ENCODE measurements at regions not wholly inside any gene's neighbourhood (a gene's known extent, or its start where the extent isn't known, plus 50 kb on each side); places are given as distances from the start of the nearest gene placed in this dataset.
A peak's percentile ranks its signal among the peaks of the same experiment; 100 is the strongest.

GRCh38 chr9:18394847-18395351 lies 79.1 kb upstream of the ADAMTSL1 start:
- TF ChIP-seq, protein P1, sequence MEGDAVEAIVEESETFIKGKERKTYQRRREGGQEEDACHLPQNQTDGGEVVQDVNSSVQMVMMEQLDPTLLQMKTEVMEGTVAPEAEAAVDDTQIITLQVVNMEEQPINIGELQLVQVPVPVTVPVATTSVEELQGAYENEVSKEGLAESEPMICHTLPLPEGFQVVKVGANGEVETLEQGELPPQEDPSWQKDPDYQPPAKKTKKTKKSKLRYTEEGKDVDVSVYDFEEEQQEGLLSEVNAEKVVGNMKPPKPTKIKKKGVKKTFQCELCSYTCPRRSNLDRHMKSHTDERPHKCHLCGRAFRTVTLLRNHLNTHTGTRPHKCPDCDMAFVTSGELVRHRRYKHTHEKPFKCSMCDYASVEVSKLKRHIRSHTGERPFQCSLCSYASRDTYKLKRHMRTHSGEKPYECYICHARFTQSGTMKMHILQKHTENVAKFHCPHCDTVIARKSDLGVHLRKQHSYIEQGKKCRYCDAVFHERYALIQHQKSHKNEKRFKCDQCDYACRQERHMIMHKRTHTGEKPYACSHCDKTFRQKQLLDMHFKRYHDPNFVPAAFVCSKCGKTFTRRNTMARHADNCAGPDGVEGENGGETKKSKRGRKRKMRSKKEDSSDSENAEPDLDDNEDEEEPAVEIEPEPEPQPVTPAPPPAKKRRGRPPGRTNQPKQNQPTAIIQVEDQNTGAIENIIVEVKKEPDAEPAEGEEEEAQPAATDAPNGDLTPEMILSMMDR (IDR thresholded peaks at IDR 0.05; ENCODE audit: insufficient read depth, low read length), result no peak
- DNase-seq (ENCODE audit: low read depth), result no peak
- H3K4me3 ChIP-seq (ENCODE audit: low read depth, low read length), result no peak overlapping the region

- TF ChIP-seq, protein P1 (IDR thresholded peaks at IDR 0.05; ENCODE audit: insufficient read depth, low read length), result peak; percentile 15
- DNase-seq (ENCODE audit: low read depth), result peak; percentile 41
- no peak overlapping the region for H3K4me3 ChIP-seq (ENCODE audit: low read depth, low read length)
Measured at GRCh38 chr9:18396102-18396728, 77.7 kb upstream of the ADAMTSL1 start.

DNA sequence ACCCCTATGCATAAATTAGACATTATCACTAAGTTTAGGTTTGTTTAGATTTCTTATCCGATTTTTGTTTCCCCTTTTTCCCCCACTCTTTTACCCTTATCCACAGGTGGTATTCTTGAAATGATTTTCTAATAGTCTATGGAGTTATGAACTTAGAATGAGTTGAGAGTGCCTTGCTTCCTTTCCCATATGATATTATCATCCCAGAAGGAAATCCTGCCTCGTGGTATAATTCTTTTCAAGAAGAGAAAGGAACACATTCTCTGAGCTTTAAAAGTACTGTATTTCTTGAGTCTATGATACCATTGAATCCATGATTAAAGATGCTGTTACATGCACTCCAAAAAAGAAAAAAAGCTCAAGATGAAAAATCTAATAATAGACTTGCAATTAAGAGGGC lies 76.9 kb upstream of the ADAMTSL1 start:
- DNase-seq (ENCODE audit: low read depth), result no peak
- no peak overlapping the region for H3K4me3 ChIP-seq (ENCODE audit: low read depth, low read length)
- TF ChIP-seq, protein P1 (IDR thresholded peaks at IDR 0.05; ENCODE audit: insufficient read depth, low read length), result no peak

GRCh38 chr9:18398038-18398437 lies 75.9 kb upstream of the ADAMTSL1 start:
- no peak overlapping the region for H3K4me3 ChIP-seq (ENCODE audit: low read depth, low read length)
- DNase-seq (ENCODE audit: low read depth), result no peak
- TF ChIP-seq, protein P1 (IDR thresholded peaks at IDR 0.05; ENCODE audit: insufficient read depth, low read length), result no peak

DNA sequence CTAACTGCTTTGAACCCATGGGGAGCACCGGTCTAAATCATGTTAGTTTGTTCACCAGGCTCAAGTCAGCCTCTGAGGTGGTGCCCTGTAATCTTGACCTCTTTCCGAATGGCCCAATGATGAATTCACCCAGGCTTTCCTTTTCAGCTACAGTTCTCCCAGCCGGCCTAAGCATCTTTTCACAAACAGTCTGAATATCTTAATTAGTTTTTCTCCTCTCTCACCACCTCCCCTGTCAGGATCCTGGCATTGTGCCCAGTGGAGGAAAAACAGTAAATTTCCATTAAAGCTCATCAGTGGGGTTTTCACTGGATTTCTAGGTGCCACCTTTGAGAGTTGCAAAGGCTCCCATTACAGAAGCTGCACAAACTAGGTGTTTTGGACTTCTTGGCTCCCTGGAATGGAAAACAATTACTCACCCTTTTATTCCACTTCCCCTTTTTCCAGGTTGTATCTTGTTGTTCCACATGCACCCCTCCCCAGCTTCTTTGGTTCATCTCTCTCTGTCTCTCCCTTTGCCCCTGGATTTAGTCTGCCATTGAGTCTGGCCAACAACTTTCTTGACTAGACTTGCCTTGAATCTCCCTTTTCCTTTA lies 69.4 kb upstream of the ADAMTSL1 start:
- no peak overlapping the region for H3K4me3 ChIP-seq (ENCODE audit: low read depth, low read length)
- TF ChIP-seq, protein P1 (IDR thresholded peaks at IDR 0.05; ENCODE audit: insufficient read depth, low read length), result no peak
- no peak for DNase-seq (ENCODE audit: low read depth)

DNA sequence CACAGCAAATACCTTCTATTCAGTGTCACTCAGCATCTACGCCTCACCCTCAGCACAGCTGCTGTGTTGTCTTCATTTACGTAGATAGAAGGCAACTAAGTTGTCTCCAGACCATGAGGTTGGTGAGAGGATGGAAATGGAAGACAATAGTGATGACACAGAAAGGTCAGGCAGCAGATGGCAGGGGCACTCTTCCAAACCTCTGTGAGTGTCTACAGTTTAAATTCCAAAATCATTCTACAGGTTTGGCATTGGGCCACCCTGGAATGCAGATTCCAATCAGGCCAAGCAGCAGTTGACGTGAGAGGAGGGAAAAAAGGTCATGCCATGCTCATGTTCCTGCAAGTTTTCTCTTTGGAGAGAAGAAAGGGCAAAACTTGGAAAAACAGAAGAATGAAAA lies 68.7 kb upstream of the ADAMTSL1 start:
- TF ChIP-seq, protein P1 (IDR thresholded peaks at IDR 0.05; ENCODE audit: insufficient read depth, low read length), result no peak
- no peak for DNase-seq (ENCODE audit: low read depth)
- no peak overlapping the region for H3K4me3 ChIP-seq (ENCODE audit: low read depth, low read length)

All from fibroblast of the aortic adventitia (primary cell).